ENCODE measurements at regions not wholly inside any gene's neighbourhood (a gene's known extent, or its start where the extent isn't known, plus 50 kb on each side); places are given as distances from the start of the nearest gene placed in this dataset.

GRCh38 chr2:238589591-238590460, 163.1 kb downstream of the ASB1 start:
- Histone ChIP-seq H3K27ac (ENCODE audit: low read length) (no peak overlapping the region), H3K9me2 (replicated peaks; ENCODE audit: insufficient read depth, low read length) (no peaks in the 10 kb centered on the region), H3K36me3 (replicated peaks; ENCODE audit: insufficient read depth, low read length) (no peaks in the 10 kb centered on the region), H3K4me3 (ENCODE audit: low read length) (no peak overlapping the region), H3K4me2 (ENCODE audit: low read depth, low read length) (no peak overlapping the region), H4K20me1 (ENCODE audit: insufficient read depth, low read length) (no peaks in the 10 kb centered on the region), H3K9ac (ENCODE audit: low read length) (no peak overlapping the region), H2AFZ (ENCODE audit: low read length) (no peak overlapping the region), H3K27me3 (replicated peaks; ENCODE audit: insufficient read depth, low read length) (0 out of 2 replicates have a peak, but pooled peaks cover 4% of the 10 kb centered on the region), H3F3A (ENCODE audit: insufficient read depth, low read length) (no peaks in the 10 kb centered on the region), H3K4me1 (ENCODE audit: low read length) (no peaks in the 10 kb centered on the region), H3K79me2 (ENCODE audit: low read length) (no peaks in the 10 kb centered on the region), H3K9me3 (replicated peaks; ENCODE audit: insufficient read depth, low read length) (no peaks in the 10 kb centered on the region)
- TF ChIP-seq EZH2 (optimal IDR thresholded peaks at IDR 0.05; ENCODE audit: low read depth, low read length) (no peak), EZH2phosphoT487 (IDR thresholded peaks at IDR 0.05; ENCODE audit: low read length) (no peak)
- TF ChIP-seq, protein P1, sequence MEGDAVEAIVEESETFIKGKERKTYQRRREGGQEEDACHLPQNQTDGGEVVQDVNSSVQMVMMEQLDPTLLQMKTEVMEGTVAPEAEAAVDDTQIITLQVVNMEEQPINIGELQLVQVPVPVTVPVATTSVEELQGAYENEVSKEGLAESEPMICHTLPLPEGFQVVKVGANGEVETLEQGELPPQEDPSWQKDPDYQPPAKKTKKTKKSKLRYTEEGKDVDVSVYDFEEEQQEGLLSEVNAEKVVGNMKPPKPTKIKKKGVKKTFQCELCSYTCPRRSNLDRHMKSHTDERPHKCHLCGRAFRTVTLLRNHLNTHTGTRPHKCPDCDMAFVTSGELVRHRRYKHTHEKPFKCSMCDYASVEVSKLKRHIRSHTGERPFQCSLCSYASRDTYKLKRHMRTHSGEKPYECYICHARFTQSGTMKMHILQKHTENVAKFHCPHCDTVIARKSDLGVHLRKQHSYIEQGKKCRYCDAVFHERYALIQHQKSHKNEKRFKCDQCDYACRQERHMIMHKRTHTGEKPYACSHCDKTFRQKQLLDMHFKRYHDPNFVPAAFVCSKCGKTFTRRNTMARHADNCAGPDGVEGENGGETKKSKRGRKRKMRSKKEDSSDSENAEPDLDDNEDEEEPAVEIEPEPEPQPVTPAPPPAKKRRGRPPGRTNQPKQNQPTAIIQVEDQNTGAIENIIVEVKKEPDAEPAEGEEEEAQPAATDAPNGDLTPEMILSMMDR (IDR thresholded peaks at IDR 0.05; ENCODE audit: low read length): no peak
- DNase-seq: no peak

DNA sequence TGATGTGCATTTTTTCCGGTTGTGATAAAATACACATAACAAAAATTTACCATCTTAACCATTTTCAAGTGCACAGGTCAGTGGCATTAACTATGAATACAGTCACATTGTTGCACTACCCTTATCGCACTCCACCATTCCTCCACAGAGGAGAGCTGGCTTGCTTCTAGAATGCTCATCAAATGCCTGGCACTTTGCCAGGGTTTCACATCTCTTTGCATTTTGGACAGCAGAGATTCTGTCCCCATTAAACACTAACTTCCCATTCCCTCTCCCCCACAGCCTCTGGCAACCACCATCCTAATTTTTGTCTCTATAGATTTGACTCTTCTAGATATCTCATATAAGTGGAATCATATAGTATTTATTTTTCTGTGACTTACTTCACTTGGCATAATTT, 165.0 kb downstream of the ASB1 start:
- Histone ChIP-seq H3K27me3 (replicated peaks; ENCODE audit: insufficient read depth, low read length) (0 out of 2 replicates have a peak, but pooled peaks cover 4% of the 10 kb centered on the region), H3K36me3 (replicated peaks; ENCODE audit: insufficient read depth, low read length) (no peaks in the 10 kb centered on the region), H3K9ac (ENCODE audit: low read length) (no peak overlapping the region), H2AFZ (ENCODE audit: low read length) (no peak overlapping the region), H4K20me1 (ENCODE audit: insufficient read depth, low read length) (no peaks in the 10 kb centered on the region), H3F3A (ENCODE audit: insufficient read depth, low read length) (no peaks in the 10 kb centered on the region), H3K79me2 (ENCODE audit: low read length) (no peaks in the 10 kb centered on the region), H3K9me2 (replicated peaks; ENCODE audit: insufficient read depth, low read length) (no peaks in the 10 kb centered on the region), H3K4me1 (ENCODE audit: low read length) (no peaks in the 10 kb centered on the region), H3K27ac (ENCODE audit: low read length) (no peak overlapping the region), H3K4me2 (ENCODE audit: low read depth, low read length) (no peak overlapping the region), H3K9me3 (replicated peaks; ENCODE audit: insufficient read depth, low read length) (no peaks in the 10 kb centered on the region), H3K4me3 (ENCODE audit: low read length) (no peak overlapping the region)
- DNase-seq: no peak
- no peak for TF ChIP-seq EZH2phosphoT487 (IDR thresholded peaks at IDR 0.05; ENCODE audit: low read length)
- TF ChIP-seq, protein P1 (IDR thresholded peaks at IDR 0.05; ENCODE audit: low read length): no peak
- TF ChIP-seq EZH2 (optimal IDR thresholded peaks at IDR 0.05; ENCODE audit: low read depth, low read length): no peak

DNA sequence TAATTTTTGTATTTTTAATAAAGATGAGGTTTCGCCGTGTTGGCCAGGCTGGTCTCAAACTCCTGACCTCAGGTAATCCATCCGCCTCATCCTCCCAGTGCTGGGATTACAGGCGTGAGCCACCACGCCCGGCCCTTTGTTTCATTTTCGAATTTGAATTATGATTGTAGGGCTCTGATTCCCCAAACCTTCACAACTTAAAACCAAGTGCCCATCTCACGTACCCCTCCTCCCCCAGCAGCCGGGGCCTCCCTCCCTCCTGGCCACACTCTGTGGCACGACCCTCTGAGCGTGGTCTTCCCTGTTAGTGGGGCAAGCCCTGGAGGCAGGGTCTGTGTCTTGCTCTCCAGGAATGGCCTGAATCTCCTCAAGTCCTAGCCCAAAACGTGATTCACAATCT, 166.5 kb downstream of the ASB1 start:
- H3K27me3 ChIP-seq (replicated peaks; ENCODE audit: insufficient read depth, low read length): peaks cover 4% of the 10 kb centered on the region; the same call in 1 of the 2 replicates
- no peaks in the 10 kb centered on the region for H3K79me2 ChIP-seq (ENCODE audit: low read length)
- no peaks in the 10 kb centered on the region for H3K9me2 ChIP-seq (replicated peaks; ENCODE audit: insufficient read depth, low read length)
- no peak overlapping the region for H3K4me3 ChIP-seq (ENCODE audit: low read length)
- H3F3A ChIP-seq (ENCODE audit: insufficient read depth, low read length): no peaks in the 10 kb centered on the region
- H3K36me3 ChIP-seq (replicated peaks; ENCODE audit: insufficient read depth, low read length): no peaks in the 10 kb centered on the region
- no peak overlapping the region for H3K4me2 ChIP-seq (ENCODE audit: low read depth, low read length)
- H2AFZ ChIP-seq (ENCODE audit: low read length): no peak overlapping the region
- no peaks in the 10 kb centered on the region for H4K20me1 ChIP-seq (ENCODE audit: insufficient read depth, low read length)
- no peak overlapping the region for H3K27ac ChIP-seq (ENCODE audit: low read length)
- no peak for DNase-seq
- no peaks in the 10 kb centered on the region for H3K4me1 ChIP-seq (ENCODE audit: low read length)
- H3K9me3 ChIP-seq (replicated peaks; ENCODE audit: insufficient read depth, low read length): no peaks in the 10 kb centered on the region
- no peak overlapping the region for H3K9ac ChIP-seq (ENCODE audit: low read length)
- TF ChIP-seq, protein P1 (IDR thresholded peaks at IDR 0.05; ENCODE audit: low read length): no peak
- TF ChIP-seq EZH2 (optimal IDR thresholded peaks at IDR 0.05; ENCODE audit: low read depth, low read length) (no peak), EZH2phosphoT487 (IDR thresholded peaks at IDR 0.05; ENCODE audit: low read length) (no peak)
